ENCODE measurements at regions not wholly inside any gene's neighbourhood (a gene's known extent, or its start where the extent isn't known, plus 50 kb on each side); places are given as distances from the start of the nearest gene placed in this dataset.

DNA sequence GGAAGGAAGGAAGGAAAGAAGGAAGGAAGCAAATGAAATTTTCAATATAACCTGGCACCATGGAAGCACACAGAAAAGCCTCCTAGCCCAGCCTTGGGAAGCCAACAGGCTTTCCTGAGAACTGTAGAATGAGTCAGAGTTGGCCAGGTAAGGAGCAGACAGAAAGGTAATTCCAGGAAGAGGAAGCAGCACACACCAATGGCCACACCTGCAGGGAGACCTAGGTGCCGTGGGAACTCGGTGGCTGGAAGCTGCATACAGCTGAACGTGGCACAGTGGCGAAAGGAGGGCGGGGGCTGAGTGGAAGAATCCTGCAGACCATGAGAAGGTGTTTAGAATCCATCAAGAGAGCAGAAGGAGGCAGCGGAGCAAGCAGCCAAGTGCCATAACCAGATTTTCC, 224.8 kb upstream of the RREB1 start (continued):
- TF ChIP-seq, protein P1, sequence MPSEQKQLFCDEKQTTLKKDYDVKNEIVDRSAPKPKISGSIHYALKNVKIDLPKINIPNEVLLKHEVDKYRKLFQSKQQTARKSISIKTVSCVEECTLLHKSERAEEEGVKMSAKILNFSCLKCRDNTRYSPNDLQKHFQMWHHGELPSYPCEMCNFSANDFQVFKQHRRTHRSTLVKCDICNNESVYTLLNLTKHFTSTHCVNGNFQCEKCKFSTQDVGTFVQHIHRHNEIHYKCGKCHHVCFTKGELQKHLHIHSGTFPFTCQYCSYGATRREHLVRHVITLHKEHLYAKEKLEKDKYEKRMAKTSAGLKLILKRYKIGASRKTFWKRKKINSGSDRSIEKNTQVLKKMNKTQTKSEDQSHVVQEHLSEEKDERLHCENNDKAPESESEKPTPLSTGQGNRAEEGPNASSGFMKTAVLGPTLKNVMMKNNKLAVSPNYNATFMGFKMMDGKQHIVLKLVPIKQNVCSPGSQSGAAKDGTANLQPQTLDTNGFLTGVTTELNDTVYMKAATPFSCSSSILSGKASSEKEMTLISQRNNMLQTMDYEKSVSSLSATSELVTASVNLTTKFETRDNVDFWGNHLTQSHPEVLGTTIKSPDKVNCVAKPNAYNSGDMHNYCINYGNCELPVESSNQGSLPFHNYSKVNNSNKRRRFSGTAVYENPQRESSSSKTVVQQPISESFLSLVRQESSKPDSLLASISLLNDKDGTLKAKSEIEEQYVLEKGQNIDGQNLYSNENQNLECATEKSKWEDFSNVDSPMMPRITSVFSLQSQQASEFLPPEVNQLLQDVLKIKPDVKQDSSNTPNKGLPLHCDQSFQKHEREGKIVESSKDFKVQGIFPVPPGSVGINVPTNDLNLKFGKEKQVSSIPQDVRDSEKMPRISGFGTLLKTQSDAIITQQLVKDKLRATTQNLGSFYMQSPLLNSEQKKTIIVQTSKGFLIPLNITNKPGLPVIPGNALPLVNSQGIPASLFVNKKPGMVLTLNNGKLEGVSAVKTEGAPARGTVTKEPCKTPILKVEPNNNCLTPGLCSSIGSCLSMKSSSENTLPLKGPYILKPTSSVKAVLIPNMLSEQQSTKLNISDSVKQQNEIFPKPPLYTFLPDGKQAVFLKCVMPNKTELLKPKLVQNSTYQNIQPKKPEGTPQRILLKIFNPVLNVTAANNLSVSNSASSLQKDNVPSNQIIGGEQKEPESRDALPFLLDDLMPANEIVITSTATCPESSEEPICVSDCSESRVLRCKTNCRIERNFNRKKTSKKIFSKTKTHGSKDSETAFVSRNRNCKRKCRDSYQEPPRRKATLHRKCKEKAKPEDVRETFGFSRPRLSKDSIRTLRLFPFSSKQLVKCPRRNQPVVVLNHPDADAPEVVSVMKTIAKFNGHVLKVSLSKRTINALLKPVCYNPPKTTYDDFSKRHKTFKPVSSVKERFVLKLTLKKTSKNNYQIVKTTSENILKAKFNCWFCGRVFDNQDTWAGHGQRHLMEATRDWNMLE (tag by site-specific recombination; conservative IDR thresholded peaks at IDR 0.05; ENCODE audit: low read depth): no peak
- TF ChIP-seq, protein P2, sequence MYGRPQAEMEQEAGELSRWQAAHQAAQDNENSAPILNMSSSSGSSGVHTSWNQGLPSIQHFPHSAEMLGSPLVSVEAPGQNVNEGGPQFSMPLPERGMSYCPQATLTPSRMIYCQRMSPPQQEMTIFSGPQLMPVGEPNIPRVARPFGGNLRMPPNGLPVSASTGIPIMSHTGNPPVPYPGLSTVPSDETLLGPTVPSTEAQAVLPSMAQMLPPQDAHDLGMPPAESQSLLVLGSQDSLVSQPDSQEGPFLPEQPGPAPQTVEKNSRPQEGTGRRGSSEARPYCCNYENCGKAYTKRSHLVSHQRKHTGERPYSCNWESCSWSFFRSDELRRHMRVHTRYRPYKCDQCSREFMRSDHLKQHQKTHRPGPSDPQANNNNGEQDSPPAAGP (tag by site-specific recombination; IDR thresholded peaks at IDR 0.05): no peak

DNA sequence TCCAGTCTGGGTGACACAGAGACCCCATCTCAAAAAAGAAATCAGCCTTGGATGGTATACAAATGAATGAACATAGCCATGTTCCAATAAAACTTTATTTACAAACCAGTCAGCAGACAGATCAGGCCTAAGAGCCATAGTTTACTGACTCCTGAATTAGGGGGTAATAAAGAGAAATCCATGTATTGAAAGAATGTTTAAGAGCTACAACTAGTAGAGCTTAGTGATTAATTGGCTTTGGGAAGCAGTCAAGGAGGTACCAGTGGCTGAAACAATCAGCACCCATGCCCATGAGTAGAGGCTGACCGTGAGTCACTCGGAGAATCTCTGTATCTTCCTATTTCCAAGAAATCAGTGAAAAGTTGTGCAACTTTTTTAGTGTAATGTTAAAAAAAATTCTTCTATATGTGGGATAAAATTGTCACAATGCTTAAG, 223.6 kb upstream of the RREB1 start:
- Histone ChIP-seq H3K9me3 (ENCODE audit: control insufficient read depth, insufficient read depth, low read depth, low read length) (no peaks in the 10 kb centered on the region), H3K36me3 (ENCODE audit: control insufficient read depth in 2 of 2, insufficient read depth in 1 of 2, low read length in 2 of 2) (no peaks in the 10 kb centered on the region), H3K4me3 (ENCODE audit: low read depth, low read length) (no peak overlapping the region), H3K27ac (ENCODE audit: extremely low read depth, low read depth, low read length) (no peak overlapping the region), H3K4me1 (ENCODE audit: control insufficient read depth, insufficient read depth, low read length) (no peaks in the 10 kb centered on the region)
- no peak for TF ChIP-seq ZNF19 (tag by site-specific recombination; IDR thresholded peaks at IDR 0.05; ENCODE audit: low read depth)
- TF ChIP-seq, protein P3, sequence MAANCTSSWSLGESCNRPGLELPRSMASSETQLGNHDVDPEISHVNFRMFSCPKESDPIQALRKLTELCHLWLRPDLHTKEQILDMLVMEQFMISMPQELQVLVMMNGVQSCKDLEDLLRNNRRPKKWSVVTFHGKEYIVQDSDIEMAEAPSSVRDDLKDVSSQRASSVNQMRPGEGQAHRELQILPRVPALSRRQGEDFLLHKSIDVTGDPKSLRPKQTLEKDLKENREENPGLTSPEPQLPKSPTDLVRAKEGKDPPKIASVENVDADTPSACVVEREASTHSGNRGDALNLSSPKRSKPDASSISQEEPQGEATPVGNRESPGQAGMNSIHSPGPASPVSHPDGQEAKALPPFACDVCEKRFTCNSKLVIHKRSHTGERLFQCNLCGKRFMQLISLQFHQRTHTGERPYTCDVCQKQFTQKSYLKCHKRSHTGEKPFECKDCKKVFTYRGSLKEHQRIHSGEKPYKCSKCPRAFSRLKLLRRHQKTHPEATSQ (tag by site-specific recombination; IDR thresholded peaks at IDR 0.05): no peak
- no peak for TF ChIP-seq ZNF747 (tag by site-specific recombination; IDR thresholded peaks at IDR 0.05)
- POLR2A ChIA-PET: no interaction called here
- CTCF ChIA-PET: no interaction called here

DNA sequence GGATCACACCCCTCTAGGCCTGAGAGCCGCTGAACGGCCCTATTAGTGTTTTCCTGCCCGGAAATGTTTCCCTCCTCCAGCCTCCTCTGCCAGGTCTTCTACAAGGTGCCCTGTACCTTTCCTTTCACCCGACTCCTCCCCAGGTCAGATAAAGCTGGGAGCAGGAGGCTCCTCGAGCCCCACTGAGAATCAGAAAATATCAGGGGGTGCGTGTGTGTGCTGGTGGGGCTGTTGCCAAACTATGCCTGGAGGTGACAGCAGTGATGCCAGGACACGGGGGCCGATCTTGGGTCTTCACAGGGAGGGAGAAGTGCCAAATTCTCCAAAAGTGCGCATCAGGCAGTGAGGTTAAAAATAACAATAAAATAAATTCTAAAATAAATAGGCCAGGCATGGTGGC, 222.8 kb upstream of the RREB1 start:
- TF ChIP-seq, protein P2 (tag by site-specific recombination; IDR thresholded peaks at IDR 0.05): no peak
- no peak for TF ChIP-seq KLF7 (tag by site-specific recombination; IDR thresholded peaks at IDR 0.05; ENCODE audit: borderline replicate concordance)
- TF ChIP-seq GFI1B (tag by site-specific recombination; IDR thresholded peaks at IDR 0.05): no peak
- TF ChIP-seq ZNF138 (tag by site-specific recombination; IDR thresholded peaks at IDR 0.05; ENCODE audit: borderline replicate concordance): no peak
- TF ChIP-seq ZNF121 (tag by site-specific recombination; IDR thresholded peaks at IDR 0.05): no peak
- TF ChIP-seq PRDM1 (tag by site-specific recombination; IDR thresholded peaks at IDR 0.05): no peak
- TF ChIP-seq ZNF311 (tag by site-specific recombination; IDR thresholded peaks at IDR 0.05; ENCODE audit: borderline replicate concordance): no peak
- TF ChIP-seq, protein P4, sequence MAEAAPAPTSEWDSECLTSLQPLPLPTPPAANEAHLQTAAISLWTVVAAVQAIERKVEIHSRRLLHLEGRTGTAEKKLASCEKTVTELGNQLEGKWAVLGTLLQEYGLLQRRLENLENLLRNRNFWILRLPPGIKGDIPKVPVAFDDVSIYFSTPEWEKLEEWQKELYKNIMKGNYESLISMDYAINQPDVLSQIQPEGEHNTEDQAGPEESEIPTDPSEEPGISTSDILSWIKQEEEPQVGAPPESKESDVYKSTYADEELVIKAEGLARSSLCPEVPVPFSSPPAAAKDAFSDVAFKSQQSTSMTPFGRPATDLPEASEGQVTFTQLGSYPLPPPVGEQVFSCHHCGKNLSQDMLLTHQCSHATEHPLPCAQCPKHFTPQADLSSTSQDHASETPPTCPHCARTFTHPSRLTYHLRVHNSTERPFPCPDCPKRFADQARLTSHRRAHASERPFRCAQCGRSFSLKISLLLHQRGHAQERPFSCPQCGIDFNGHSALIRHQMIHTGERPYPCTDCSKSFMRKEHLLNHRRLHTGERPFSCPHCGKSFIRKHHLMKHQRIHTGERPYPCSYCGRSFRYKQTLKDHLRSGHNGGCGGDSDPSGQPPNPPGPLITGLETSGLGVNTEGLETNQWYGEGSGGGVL (tag by site-specific recombination; IDR thresholded peaks at IDR 0.05): no peak
- no peak for TF ChIP-seq ZNF335 (tag by site-specific recombination; conservative IDR thresholded peaks at IDR 0.05)
- no peak for TF ChIP-seq ZNF26 (tag by site-specific recombination; IDR thresholded peaks at IDR 0.05)
- no peak for TF ChIP-seq ZFP69B (tag by site-specific recombination; IDR thresholded peaks at IDR 0.05)
- H3K9me3 ChIP-seq (ENCODE audit: control insufficient read depth, insufficient read depth, low read depth, low read length): no peaks in the 10 kb centered on the region
- no peak overlapping the region for H3K4me3 ChIP-seq (ENCODE audit: low read depth, low read length)
- H3K36me3 ChIP-seq (ENCODE audit: control insufficient read depth in 2 of 2, insufficient read depth in 1 of 2, low read length in 2 of 2): no peaks in the 10 kb centered on the region
- no peak overlapping the region for H3K27ac ChIP-seq (ENCODE audit: extremely low read depth, low read depth, low read length)
- no peaks in the 10 kb centered on the region for H3K4me1 ChIP-seq (ENCODE audit: control insufficient read depth, insufficient read depth, low read length)
- ChIA-PET CTCF (no interaction called here), POLR2A (no interaction called here)

Data from HEK293 (cell line).